ENCODE measurements at regions not wholly inside any gene's neighbourhood (a gene's known extent, or its start where the extent isn't known, plus 50 kb on each side); places are given as distances from the start of the nearest gene placed in this dataset.

DNA sequence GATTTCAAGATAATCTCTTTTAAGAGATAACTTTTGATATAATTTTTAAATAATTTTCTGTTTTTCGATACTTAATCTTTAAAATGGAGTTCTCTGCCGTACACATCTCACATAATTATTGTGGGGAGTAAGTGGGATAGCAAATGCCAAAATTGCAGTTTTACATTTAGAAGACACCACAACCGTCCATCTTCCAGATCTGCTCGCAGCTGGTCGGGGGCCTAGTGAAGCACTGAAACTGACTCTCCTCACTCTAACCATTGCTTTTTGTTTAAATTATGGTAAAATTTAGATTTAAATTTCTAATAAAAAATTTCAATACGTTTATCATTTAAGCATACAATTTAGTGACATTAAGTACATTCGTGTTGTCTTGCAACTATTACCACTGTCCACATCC lies 94.2 kb downstream of the PRR15 start:
- no TSS peak for BruUV-seq (replicated peaks)
- Histone ChIP-seq H3K4me3 (replicated peaks in 1 of 2; ENCODE audit: low read depth in 1 of 2, low read length in 2 of 2) (no peak overlapping the region), H3K79me2 (ENCODE audit: insufficient read depth, low read length) (no peaks in the 10 kb centered on the region), H3K27ac (ENCODE audit: low read depth, low read length) (no peak overlapping the region), H3K36me3 (ENCODE audit: control insufficient read depth in 1 of 2, insufficient read depth in 2 of 2, low read length in 2 of 2) (no peaks in the 10 kb centered on the region), H3K9me3 (ENCODE audit: control insufficient read depth in 1 of 2, insufficient read depth in 1 of 2, low read depth in 1 of 2, low read length in 2 of 2) (no peaks in the 10 kb centered on the region), H4K20me1 (ENCODE audit: insufficient read depth) (no peaks in the 10 kb centered on the region), H3K4me2 (ENCODE audit: low read length) (no peak overlapping the region), H2AFZ (ENCODE audit: low read depth, low read length, poor library complexity, severe bottlenecking) (no peak overlapping the region), H3K4me1 (ENCODE audit: control insufficient read depth in 1 of 2, insufficient read depth in 2 of 2, low read length in 2 of 2) (peaks cover 0 to 9% of the 10 kb centered on the region in 2 experiments; a peak in 2 of 4 replicates), H3K27me3 (ENCODE audit: insufficient read depth, low read length) (no peaks in the 10 kb centered on the region), H3K9ac (ENCODE audit: low read length) (no peak overlapping the region), H3K9me2 (ENCODE audit: insufficient read depth) (no peaks in the 10 kb centered on the region)
- ChIA-PET RAD21 (ENCODE audit: low non-redundant PET in 1 of 2, low total read pairs in 2 of 2, uncharacterized antibody in 2 of 2, unreplicated experiment in 2 of 2) (no interaction called here), CTCF (no interaction called here), POLR2A (no interaction called here)
- ATAC-seq (no peak), DNase-seq (ENCODE audit: low read depth, low spot score) (no peak)
- intact Hi-C loops (cut with micrococcal nuclease), result no loop called here
- no peak for TF ChIP-seq ZFX (IDR thresholded peaks at IDR 0.05)
- no peak for TF ChIP-seq SIN3A (IDR thresholded peaks at IDR 0.05; ENCODE audit: low read depth)
- TF ChIP-seq, protein P1, sequence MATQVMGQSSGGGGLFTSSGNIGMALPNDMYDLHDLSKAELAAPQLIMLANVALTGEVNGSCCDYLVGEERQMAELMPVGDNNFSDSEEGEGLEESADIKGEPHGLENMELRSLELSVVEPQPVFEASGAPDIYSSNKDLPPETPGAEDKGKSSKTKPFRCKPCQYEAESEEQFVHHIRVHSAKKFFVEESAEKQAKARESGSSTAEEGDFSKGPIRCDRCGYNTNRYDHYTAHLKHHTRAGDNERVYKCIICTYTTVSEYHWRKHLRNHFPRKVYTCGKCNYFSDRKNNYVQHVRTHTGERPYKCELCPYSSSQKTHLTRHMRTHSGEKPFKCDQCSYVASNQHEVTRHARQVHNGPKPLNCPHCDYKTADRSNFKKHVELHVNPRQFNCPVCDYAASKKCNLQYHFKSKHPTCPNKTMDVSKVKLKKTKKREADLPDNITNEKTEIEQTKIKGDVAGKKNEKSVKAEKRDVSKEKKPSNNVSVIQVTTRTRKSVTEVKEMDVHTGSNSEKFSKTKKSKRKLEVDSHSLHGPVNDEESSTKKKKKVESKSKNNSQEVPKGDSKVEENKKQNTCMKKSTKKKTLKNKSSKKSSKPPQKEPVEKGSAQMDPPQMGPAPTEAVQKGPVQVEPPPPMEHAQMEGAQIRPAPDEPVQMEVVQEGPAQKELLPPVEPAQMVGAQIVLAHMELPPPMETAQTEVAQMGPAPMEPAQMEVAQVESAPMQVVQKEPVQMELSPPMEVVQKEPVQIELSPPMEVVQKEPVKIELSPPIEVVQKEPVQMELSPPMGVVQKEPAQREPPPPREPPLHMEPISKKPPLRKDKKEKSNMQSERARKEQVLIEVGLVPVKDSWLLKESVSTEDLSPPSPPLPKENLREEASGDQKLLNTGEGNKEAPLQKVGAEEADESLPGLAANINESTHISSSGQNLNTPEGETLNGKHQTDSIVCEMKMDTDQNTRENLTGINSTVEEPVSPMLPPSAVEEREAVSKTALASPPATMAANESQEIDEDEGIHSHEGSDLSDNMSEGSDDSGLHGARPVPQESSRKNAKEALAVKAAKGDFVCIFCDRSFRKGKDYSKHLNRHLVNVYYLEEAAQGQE (IDR thresholded peaks at IDR 0.05; ENCODE audit: low read depth), result no peak
- TF ChIP-seq SRF (IDR thresholded peaks at IDR 0.05; ENCODE audit: low read depth), result no peak
- no peak for TF ChIP-seq EZH2 (IDR thresholded peaks at IDR 0.05)
- TF ChIP-seq ELF1 (IDR thresholded peaks at IDR 0.05; ENCODE audit: borderline replicate concordance, low read depth), result no peak
- TF ChIP-seq, protein P2, sequence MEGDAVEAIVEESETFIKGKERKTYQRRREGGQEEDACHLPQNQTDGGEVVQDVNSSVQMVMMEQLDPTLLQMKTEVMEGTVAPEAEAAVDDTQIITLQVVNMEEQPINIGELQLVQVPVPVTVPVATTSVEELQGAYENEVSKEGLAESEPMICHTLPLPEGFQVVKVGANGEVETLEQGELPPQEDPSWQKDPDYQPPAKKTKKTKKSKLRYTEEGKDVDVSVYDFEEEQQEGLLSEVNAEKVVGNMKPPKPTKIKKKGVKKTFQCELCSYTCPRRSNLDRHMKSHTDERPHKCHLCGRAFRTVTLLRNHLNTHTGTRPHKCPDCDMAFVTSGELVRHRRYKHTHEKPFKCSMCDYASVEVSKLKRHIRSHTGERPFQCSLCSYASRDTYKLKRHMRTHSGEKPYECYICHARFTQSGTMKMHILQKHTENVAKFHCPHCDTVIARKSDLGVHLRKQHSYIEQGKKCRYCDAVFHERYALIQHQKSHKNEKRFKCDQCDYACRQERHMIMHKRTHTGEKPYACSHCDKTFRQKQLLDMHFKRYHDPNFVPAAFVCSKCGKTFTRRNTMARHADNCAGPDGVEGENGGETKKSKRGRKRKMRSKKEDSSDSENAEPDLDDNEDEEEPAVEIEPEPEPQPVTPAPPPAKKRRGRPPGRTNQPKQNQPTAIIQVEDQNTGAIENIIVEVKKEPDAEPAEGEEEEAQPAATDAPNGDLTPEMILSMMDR (IDR thresholded peaks at IDR 0.05 in 2 of 3, conservative IDR thresholded peaks at IDR 0.05 in 1 of 3; ENCODE audit: borderline replicate concordance in 1 of 3, insufficient read depth in 1 of 3, low read depth in 2 of 3, low read length in 2 of 3), result no peak
- TF ChIP-seq CEBPB (IDR thresholded peaks at IDR 0.05; ENCODE audit: low read depth), result no peak
- TF ChIP-seq, protein P3, sequence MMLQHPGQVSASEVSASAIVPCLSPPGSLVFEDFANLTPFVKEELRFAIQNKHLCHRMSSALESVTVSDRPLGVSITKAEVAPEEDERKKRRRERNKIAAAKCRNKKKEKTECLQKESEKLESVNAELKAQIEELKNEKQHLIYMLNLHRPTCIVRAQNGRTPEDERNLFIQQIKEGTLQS (IDR thresholded peaks at IDR 0.05), result no peak
- no peak for TF ChIP-seq JUND (IDR thresholded peaks at IDR 0.05)
- no peak for TF ChIP-seq YY1 (IDR thresholded peaks at IDR 0.05; ENCODE audit: extremely low read depth, insufficient replicate concordance, low read depth, low read length)
- TF ChIP-seq CBX3 (IDR thresholded peaks at IDR 0.05; ENCODE audit: low read depth), result no peak
- TF ChIP-seq, protein P4, sequence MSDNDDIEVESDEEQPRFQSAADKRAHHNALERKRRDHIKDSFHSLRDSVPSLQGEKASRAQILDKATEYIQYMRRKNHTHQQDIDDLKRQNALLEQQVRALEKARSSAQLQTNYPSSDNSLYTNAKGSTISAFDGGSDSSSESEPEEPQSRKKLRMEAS (IDR thresholded peaks at IDR 0.05), result no peak
- TF ChIP-seq, protein P5, sequence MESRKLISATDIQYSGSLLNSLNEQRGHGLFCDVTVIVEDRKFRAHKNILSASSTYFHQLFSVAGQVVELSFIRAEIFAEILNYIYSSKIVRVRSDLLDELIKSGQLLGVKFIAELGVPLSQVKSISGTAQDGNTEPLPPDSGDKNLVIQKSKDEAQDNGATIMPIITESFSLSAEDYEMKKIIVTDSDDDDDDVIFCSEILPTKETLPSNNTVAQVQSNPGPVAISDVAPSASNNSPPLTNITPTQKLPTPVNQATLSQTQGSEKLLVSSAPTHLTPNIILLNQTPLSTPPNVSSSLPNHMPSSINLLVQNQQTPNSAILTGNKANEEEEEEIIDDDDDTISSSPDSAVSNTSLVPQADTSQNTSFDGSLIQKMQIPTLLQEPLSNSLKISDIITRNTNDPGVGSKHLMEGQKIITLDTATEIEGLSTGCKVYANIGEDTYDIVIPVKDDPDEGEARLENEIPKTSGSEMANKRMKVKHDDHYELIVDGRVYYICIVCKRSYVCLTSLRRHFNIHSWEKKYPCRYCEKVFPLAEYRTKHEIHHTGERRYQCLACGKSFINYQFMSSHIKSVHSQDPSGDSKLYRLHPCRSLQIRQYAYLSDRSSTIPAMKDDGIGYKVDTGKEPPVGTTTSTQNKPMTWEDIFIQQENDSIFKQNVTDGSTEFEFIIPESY (IDR thresholded peaks at IDR 0.05; ENCODE audit: extremely low read depth, insufficient replicate concordance, low read length), result no peak
- no peak for TF ChIP-seq RAD21 (IDR thresholded peaks at IDR 0.05; ENCODE audit: low read depth)
- no peak for TF ChIP-seq EGR1 (IDR thresholded peaks at IDR 0.05; ENCODE audit: low read depth)
- no peak for TF ChIP-seq POLR2AphosphoS5 (IDR thresholded peaks at IDR 0.05; ENCODE audit: low read depth, low read length)
- no peak for TF ChIP-seq SP1 (IDR thresholded peaks at IDR 0.05; ENCODE audit: low read depth)
